ENCODE measurements at regions not wholly inside any gene's neighbourhood (a gene's known extent, or its start where the extent isn't known, plus 50 kb on each side); places are given as distances from the start of the nearest gene placed in this dataset.
"Not testable (repeated sequence)": the region's sequence is repeated elsewhere in the genome, so short reads cannot be mapped to it uniquely, and the experiment has no call there.

DNA sequence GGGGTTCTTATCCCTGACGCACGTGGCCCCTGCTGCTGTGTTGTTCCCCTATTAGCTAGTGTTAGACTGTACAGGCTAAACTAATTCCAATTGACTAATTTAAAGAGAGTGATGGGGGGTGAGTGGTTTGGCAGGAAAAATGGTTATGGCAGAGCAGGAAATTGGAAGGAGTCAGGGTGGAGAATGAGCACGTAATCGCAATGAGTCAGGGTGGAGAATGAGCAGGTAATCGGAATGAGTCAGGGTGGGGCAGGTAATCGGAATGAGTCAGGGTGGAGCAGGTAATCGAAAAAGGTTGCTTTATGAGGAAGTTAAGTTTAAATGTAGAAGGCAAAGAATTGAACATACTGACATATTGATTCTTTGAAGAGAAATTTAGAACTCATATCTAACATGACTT is 1002.6 kb upstream of the HS3ST1 start:
- DNase-seq: not testable (repeated sequence)

DNA sequence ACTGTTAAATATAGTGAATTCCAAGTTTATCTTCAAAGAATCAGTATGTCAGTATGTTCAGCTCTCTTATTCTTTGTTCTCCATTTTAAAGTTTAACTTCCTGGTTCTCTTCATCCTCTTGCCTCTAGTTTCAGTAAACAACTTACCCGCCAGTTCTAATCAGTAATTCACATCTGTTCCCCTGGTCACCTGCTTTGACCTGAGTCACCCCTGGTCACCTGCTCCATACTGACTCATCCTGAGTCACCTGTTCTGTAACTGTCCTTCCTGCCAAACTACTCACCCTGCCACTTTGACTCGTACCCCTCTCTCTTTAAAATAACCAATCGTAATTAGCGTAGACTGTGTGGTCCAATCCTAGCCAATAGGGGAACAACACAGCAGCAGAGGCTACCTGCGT is 992.7 kb upstream of the HS3ST1 start:
- DNase-seq: no peak

DNA sequence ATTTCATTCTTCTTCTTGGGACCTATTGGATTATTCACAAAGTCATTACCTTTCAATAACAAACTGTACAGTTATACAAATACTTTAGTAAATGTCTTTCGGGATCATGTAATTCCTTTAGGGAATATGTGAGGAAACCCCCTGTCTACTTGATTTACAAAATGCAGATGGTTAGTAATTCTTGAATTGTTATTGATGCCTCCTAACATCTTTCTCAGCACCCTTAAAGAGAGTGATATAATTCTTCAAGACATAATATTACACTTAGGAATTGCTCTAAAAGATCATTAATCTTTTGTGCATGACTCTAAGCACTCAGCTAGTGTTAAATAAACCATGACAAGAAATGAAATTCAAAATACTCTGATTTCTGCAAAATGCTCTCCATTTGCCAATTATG is 988.1 kb upstream of the HS3ST1 start:
- no peak for DNase-seq

DNA sequence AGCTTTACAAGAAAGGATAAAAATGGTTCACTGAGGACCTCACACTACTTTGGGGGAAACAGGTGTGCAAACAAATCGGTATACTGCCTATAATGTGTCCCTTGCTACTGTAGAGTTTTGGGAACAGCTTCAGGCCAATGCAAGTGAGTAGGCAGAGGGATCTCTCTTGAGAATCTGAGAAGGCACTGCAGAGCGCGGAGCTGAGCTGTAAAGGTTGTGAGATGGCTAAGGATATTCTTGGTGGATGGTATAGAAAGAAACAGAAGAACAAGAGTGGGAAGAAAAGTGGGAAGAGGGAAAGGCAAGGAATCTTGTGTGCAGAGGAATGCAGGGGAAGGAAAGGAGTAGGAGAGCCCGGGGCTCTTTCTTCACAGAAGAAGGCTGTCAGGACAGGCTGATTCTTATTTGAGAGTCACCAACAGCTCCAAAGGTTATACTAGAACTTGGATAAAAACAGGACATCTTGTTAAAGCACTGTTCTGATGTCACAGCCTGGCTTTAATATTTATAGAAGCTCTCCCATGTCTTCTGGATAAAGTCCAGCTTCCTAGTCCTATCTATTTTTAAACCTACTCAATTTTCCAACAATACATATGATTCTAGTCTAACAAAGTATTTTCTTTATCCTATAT is 985.6 kb upstream of the HS3ST1 start:
- no peak for DNase-seq

DNA sequence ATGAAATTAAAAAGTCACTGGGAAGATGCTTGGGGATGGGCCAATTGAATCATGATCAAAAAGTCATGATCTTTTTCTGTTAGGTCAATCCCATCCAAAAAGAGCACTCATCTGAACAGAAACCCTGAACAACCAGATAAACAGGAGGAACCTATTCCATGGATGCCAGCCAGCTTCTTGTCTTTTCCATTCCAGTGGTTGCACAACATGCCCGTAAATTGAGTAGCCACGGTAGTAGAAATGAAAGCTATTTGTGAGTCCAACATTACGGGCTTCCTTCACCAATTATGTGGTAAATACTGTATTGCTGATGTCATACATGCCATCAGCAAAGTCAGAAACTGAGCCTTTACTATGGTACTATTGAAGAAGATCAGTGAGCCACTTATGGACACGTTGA is 982.4 kb upstream of the HS3ST1 start:
- DNase-seq: no peak

DNA sequence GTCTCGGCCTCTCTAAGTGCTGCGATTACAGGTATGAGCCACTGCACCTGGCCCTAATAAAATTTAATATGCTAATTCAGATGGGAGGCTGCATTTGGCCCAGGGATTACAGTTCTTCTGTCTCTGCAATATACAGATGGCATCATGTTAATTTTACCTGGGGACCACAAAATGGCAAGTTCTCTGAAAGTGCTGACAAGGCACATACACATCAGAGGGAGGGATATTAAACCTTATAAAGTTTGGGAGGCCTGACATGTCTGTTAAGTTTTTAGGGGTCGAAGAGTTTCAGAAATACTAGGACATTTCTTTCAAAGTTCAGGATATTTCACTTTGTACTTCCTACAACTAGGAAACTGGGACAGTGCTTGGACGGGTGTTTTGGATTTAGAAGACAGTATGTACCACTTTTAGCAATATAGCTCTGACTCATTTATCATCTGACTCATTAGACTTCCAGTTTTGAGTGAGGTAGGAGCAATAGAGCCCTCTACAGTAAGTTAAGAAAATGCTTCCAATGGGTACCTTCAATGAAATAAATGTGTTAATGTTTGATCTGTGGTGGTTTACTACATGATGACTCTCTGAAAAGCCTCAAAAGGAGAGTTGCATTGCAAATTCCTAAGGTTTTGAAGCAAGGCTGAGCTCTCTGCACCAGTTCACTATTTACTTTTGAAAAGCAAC is 981.0 kb upstream of the HS3ST1 start:
- no peak for DNase-seq

DNA sequence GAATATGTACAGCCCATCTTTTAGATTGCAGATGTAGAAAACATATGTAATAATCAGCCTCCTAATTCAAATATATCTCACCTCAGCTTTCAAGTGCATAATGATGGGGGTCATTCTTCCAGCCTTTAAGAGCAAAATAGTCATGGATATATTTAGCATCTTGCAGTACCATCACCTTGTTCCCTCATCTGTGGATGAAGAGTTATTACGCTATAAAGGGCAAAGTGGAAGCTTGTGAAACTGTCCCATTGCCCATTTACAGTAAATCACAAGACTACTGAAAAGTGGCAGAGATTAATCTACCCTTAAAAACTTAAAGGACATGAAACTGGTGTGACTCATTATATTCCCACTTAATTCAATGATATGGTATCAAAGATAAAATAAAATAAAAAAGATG is 979.7 kb upstream of the HS3ST1 start:
- no peak for DNase-seq

DNA sequence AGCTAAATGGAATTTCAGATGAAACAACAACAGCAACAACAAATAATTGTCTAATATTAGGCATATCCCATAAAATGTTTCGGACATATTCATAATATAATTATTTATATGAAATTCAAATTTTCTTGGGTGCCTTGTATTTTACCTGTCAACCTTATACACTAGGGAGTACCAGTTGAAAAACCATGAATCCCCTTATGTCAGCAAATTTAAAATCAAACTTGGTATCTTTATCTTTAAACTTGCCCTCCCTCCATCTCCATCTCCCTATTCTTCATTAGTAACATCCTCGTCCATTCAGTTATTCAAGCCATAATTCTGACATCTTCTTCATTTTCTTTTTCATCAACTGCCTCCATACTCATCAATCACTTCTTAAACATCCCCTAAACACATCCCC is 974.5 kb upstream of the HS3ST1 start:
- DNase-seq: no peak

DNA sequence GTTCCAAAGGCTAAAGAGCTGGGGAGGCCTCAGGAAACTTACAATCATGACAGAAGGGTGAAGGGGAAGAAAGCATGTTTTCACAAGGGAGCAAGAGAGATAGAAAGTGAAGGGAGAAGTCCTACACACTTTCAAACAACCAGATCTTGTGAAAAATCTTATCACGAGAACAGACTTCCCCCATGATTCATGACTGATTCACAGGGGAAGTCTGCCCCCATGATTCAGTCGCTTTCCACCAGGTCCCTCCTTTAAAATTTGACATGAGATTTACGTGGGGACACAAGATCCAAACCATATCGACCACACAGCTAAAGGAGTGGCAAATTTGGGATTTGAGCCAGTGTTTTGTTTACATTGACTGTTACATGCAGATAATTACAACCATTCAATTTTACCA is 971.1 kb upstream of the HS3ST1 start:
- no peak for DNase-seq

DNA sequence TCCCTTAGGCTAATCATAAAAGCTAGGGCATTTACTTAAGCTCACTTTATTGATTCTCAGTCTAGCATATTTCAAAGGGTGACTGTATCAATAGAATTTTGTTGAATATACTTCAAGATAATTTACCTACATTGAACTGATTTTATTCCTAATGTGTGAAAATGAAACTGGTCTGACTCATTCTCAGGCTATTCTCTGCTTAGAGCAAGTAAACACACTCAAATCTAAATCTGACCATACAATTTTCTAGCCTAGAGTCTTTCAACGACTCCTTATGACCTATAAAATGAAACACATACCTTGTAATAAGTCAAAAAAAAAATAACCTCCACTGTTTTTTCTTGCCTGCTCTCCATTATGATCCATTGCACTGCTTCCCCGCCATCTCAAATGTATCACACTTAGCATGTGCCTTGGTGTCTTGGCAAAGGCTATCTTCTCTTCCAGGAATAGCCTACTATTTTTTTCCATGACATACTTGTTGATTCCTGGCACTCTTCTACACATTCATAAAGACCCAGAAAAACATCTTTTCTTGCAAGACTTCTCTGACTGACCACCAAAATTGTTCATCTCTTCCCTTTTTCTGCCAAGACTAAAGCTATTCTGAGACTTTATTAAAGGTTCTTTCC is 965.1 kb upstream of the HS3ST1 start:
- no peak for DNase-seq

DNA sequence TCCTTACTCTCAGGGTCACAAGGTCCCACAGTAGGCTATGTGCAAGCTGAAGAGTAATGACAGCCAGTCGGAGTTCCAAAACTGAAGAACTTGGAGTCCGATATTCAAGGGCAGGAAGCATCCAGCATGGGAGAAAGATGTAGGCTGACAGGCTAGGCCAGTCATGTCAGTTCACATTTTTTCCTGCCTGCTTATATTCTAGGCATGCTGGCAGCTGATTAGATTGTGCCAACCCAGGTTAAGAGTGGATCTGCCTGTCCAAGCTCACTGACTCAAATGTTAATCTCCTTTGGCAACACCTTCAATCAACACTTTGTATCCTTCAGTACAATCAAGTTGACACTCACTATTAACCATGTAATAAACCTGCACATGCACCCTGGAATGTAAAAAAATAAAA is 960.9 kb upstream of the HS3ST1 start:
- no peak for DNase-seq

DNA sequence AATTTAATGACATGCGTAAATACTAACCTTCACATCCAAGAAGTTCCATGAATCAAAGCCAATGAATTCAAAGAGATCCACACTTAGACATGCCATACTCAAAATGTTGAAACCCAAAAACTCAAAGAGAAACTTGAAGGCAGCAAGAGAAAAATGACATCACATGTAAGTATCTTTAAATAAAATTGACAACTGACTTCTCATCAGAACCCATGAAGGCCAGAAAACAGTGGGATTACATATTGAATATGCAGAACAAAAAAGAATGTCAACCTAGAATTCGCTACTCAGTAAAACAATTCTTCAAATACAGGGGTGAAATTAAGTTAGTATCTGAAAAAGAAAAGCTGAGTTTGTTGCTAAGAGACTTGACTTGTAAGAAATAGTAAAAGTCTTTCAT is 953.9 kb upstream of the HS3ST1 start:
- no peak for DNase-seq

DNA sequence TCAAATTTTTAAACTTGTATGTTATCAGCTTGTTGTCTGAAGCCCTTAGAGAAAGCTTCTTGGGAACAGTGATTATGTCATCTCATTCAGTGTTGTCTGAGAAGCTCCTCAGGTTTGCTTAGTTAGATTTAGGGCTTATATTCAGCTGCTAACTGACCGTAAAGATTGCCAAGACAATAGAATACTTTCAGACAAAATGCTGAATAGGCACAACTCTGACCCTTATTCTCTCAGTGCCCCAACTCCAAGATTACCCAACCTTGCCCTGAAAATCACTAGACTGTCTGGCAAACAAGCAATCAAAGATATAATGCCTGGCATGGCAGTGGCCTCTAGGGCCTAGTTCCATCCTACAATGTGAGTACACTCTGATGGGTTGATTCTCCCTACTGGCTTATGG is 950.5 kb upstream of the HS3ST1 start:
- DNase-seq: no peak

DNA sequence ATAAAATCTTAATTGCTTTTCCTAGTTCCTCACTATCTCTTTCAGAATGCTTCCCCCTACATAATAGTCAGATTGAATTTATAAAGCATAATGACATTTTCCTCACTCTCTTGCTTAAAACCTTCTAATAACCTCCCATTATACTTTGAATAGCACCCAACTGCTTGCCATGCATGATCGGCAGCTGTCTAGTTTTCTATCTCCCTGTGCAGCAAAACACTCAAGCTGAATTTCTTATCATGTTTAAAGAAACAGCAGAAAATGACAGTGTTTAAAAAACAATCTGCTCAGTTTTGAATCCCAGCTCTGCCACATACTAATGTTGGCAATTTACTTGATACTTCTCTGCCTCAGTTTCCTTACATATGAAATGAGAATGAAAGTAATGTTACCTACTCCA is 947.1 kb upstream of the HS3ST1 start:
- DNase-seq: no peak

DNA sequence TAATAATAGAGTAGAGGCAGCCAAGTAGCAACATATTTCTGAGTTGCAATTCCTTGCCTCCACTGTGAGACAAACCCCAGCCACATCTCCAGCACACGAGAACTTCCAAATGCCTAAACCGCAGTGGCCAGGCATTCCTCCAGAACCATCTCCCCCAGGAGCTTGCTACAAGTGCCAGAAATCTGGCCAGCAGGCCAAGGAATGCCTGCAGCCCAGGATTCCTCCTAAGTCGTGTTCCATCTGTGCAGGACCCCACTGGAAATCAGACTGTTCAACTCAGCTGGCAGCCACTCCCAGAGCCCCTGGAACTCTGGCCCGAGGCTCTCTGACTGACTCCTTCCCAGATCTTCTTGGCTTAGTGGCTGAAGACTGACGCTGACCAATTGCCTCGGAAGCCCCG is 937.2 kb upstream of the HS3ST1 start:
- DNase-seq: not testable (repeated sequence)

DNA sequence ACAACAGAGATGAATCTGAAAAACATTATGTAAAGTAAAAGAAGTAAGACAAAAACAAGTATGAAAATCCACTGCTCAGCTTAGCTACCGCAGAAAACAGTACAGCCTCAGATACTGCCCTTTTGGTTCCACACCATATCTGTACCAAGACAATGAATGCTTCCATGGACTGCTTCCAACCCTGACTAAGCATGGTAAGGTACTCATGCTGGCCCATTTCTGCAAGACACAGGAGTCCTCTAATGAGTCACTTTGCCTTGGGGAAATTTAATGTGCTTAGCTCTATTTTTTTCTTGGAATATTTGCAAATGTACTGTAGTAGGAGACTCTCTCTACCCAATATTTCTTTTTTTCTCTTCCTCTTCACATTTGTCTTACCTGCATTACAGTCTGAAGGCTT is 931.7 kb upstream of the HS3ST1 start:
- no peak for DNase-seq

DNA sequence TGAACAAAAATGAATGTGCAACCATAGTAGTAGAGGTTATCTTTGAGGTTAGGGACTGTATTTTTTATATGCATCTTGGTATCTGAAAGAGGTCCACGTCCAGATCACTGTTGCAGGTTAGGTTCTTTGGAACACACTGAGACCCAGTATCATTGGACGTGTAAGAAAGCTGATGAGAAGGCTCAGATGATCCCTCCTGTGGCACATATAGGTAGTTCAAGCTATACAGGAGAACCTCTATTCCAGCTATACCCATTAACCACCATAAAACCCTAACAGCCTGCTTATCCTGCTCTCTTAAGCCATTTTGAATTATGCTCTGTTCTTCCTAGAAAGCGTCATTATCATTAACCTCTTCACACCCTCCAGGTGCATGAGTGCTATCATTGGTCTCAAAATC is 930.7 kb upstream of the HS3ST1 start:
- no peak for DNase-seq

DNA sequence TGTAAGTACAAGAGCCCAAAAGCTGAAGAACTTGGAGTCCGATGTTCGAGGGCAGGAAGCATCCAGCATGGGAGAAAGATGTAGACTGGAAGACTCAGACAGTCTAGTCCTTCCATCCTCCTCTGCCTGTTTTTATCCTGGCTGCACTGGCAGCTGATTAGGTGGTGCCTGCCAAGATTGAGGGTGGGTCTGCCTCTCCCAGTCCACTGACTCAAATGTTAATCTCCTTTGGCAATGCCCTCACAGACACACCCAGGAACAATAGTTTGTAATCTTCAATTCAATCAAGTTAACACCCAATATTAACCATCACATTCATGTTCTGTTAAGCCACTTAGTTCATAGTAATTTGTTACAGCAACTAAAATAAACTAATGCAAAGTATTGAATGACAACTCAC is 904.4 kb upstream of the HS3ST1 start:
- DNase-seq: not testable (repeated sequence)

DNA sequence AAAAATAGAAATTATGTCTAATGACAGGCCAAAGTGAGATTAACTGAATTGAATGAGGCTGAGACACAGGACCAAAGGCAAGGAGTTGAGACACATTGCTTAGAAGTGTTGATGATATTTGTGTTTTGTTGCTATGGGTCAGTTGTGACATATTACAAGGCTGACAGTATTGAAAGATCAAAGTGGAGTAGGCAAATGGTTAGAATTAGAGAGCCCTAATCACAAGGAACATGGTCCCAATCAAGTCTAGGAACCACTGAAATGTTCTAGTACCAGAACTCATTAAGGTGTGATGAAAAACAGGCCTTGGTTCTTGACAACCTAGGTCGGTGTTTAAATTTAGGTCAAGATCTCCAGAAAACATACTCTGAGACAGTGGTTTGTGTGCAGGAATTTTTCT is 896.3 kb upstream of the HS3ST1 start:
- no peak for DNase-seq

DNA sequence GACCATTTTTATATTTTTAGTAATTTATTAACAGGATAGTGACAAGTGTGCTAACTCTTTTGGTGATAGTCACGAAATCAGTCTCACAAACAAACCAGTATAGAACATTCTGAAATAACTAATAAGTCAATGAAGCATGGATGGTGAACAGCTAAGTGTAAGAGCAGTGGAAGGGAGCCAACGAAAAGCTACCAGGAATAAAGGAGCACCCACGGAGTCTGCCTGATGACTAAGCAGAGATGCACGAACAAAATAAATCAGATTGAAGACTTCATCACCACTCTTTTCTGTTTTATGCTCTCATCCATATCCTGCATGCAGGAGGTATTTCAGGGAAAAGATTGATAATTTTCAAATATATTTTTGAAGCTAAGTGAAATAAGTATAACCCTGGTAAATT is 891.1 kb upstream of the HS3ST1 start:
- DNase-seq: no peak

DNA sequence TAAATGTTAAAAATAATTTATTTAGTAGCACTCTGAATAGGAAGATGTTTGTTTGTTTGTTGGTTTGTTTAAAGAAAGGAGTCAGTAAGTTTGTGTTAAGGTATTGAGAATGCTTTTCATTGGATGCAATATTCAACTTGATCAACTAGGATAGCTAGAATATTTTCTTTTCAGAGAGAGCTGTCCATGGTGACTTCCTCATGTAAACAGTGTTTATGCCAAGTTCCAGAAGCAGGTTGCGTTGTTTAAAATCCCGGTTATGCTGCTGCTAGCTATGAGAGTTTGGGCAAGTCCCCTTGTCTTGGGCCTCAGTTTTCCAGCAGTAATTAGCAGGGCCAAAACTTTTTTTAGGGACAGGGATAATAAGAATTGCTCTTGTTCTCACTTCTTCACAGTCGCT is 876.2 kb upstream of the HS3ST1 start:
- DNase-seq: no peak

DNA sequence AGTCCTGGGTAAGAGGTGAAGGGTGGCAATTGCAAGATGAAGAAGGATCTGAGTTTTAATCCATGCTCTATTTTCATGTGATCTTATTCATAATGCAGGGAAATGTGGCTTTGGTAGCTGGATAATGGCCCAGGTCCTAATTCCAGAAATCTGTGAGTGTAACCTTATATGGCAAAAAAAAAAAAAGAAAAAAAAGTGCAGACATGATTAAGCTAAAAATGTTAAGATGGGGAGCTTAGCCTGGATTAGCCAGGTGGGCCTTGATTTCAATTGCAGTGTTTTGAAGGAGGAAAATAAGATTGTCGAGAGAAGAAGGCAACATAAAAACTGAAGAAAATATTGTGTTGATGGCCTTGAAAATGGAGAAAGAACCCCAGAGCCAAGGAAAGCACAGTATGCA is 867.7 kb upstream of the HS3ST1 start:
- no peak for DNase-seq

DNA sequence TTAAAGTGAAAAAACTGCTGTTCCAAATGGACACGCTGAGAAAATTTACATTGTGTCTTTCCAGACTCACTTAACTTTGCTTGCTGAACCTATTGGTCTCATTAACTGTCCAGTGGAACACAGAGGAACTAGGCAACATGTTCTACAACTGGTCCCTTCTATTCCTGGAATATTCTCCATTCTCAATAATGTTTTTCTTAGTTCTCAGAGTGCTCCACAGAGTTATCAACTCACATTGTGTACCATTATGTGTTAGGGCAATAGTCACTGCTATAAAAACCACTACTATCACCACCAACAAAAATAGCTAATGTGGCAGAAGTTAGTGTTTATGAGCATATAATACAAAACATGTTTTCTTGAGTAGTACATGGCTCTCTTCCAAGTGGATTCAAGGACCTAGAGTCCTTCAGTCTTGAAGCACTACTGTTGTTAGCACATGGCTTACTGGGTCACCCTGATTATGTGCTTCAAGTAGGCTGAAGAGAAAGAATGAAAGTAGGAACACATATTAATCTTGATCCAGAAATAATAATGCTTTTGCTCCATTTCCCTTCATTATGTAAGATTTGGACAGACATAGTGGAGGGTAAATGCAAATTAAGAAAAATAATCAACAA is 865.3 kb upstream of the HS3ST1 start:
- no peak for DNase-seq

DNA sequence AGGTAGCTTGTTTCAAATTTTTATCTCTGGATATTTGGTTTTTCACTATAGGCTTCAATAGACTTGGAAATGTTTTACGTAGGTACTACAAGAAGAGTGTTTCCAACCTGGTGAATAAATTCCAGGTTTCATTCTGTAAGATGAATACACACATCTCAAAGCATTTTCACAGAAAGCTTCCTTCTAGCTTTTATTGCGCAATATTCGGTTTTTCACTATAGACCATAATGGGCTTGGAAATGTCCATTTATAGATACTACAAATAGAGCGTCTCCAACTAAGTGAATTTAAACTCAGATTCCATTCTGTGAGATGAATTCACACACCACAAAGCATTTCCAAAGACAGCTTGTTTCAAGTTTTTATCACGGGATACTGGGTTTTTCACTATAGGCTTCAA is 857.7 kb upstream of the HS3ST1 start:
- DNase-seq: no peak
